Hematopoietic multipotent progenitor cell treated with erythropoietin and hydrocortisone succinate and interleukin-3 and kit ligand, for 17 days (in vitro differentiated cells): ENCODE measurements at regions not wholly inside any gene's neighbourhood (a gene's known extent, or its start where the extent isn't known, plus 50 kb on each side); places are given as distances from the start of the nearest gene placed in this dataset.

Experiments
- DNase-seq: peaks from one replicate; pipeline ENCODE4 v3.0.0-alpha.2; 2015; ENCODE audit warnings: low spot score

DNA sequence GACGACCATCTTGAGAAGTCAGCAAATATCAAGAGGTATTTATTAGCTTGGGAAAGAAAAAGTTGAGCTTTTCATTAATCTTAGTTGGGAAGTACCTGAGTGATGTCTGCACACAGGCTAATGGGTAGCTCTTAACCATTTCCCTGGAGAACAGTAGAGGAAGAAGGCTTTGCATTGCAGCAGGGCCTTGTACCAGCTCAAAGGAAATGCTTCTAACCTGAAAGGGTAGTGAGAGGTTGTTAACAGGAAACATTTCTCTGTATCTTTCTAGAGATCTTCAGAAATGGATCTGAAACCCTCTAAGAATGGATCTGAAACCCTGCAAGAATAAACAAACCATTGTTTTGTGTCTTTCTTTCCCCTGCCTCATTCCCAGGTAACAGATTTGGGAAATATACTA is 393.3 kb downstream of the PLK2 start:
- DNase-seq: no peak

DNA sequence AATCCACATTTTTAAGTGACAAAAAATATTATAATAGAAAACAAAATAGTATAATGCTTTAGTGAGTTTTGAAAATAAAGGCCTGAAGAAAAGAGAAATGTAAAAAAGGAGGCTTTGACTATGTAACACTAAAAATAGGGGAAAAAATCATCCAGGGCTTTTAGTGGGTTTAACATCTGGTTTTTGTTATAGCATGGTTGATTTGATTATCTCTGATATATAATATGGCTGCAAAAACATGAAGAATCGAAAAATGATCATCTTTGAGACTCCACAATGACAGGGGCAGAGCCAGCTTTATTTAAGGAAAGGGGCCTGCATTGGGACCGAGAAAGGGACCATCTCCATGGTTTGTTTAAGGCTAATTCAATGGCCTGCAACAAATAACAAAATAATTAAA is 393.8 kb downstream of the PLK2 start:
- DNase-seq: no peak

- no peak for DNase-seq
These were observed 395.1 kb downstream of the PLK2 start for GRCh38 chr5:58064801-58065200.

GRCh38 chr5:58060996-58061395 is 398.9 kb downstream of the PLK2 start:
- DNase-seq: no peak

GRCh38 chr5:58057324-58057723 is 402.6 kb downstream of the PLK2 start:
- DNase-seq: no peak

DNA sequence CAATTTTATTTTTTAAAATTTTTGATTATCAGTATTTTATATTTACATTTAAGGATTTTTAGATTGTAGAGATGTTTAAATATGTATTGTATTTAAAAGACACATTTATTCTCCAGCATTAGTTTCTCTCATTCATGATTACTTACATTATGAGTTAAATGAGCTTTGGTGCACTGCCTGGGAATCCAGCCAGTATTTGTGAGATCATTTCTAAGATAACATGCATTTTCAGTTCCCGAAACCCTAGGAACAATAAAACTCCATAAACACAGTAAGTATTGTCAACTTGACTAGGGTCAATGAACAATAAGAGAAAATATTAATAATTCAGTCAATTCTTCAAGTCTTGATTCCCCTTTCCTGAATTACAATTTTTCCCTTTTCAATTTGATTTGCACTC is 403.3 kb downstream of the PLK2 start:
- no peak for DNase-seq

GRCh38 chr5:58054018-58054417 is 405.9 kb downstream of the PLK2 start:
- DNase-seq: peak; percentile 1

DNA sequence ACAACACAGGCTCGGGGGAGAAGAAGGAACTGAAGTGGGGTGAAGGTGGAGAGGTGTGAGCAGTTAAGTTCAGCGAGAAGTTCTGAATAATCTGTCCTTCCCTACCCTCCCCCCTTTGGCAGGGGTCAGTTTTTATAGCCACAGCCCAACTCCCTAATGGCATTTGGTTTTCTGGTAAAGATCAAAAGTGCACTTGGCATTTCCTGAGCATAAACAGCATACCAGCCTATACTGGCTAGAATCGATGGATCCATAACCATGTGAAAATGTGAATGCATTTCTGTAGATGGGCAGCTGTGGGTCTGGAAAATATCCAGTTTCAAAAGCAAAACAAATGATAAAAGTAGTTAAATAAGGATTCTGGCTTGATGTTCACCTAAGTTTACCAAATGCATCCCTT is 410.9 kb downstream of the PLK2 start:
- DNase-seq: no peak

DNA sequence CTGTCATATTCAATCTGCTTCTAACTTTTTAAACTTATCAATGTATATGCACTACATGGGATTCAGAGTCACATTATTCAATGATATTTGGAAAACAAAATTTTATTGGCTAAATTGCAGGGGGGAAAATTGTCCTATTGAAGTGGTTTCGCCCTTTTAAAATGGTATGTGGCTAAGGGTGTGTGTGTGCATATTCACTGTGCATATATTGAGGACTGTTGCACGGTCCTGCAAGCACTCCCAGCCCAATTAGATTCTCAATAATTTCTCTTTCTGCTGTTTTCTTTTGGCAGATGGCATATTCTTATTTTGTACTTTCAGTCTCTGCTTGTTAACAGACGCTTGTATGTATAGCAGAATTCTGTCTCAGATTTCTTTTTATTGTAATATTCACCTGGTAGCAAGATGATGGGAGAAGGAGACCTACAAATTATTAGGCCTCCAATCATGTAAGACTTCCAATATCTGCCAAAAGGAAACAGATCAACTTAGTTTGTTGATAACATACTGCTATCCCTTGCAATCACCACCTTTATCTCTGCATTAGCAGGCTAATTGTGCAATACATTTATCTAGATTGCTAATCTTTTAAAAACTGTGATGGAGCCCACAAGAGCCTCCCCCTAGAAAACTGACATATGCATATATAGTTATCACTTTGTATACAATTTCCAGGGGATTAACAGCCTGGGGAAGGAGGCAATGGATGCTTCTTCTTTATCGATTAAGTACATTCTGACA is 411.5 kb downstream of the PLK2 start:
- DNase-seq: peak; percentile 1

DNA sequence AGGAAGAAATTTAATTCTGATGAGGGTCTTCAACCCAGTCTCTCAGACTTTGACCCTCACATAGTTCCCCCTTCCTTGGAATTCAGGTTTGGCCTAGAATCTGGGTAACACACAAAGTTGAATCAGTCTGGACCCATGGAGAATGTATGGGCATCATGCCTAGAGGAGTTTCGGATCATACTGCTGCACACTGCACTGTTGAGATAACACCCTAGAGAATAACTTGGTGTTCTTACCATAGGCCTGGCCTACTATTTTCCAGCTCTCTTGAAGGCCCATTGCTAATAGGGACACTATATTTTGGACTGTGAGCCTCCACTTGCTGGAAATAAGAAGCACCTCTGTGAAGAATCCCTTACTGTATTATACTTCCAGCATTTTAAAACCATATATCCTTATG is 413.5 kb downstream of the PLK2 start:
- peak; percentile 2 for DNase-seq

DNA sequence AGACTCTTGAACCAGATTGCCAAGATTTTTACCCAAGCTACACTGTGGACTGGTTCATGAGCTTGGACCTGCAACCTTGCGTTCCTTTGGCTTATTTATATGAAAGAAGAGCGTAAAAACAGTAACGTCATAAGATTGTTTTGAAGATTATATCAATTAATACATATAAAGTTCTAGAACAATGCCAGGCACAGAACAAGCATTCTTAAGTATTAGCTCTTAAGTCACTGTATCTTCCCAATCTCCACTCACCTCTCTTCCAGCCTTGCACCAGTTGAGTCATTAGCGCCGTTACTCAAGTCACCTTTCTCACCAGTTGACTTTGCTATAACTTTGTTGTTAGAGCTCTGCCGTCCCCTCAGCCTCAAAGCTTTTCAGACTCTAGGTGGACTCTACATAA is 415.7 kb downstream of the PLK2 start:
- DNase-seq: no peak

DNA sequence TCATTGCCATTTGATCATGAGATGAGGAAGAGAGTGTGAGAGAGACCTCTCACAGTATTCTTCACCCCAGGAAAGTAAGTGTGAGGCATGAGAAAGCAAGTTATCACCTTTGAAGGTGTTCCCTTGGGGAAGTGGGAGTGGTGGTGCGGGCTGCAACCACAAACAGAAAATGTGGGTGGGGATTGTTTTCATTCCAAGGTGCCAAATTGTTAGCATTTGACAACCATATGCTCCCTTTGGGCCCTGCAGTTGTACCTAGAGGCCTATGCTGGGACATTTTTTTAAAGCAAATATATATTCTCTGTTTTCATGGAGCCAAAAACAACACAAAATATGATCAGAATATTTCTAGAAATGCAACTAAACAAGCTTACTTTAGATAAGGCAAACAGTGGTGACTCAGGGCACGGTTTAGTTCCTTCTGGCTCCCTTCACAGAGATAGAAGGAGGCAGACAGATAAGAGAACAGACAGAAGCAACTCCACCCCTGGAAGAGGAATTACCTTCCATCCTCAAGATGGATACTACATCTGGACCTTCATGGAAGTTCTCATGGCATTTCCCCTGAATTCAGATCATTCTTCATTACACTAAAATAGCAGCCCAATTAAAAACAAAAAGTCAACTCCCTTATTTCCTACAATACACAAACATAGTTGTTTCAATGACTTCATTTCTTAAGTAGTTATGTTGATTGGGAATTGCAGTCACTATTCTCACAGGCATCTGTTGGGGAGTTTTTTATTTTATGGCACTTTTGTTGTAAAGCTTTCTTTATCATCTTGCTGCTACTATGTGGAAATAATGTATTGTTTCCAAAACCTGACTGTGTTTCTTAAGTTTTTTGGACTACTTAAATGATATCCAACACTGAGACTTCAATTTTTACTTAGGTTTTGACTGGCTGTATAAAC is 416.6 kb downstream of the PLK2 start:
- peak; percentile 2 for DNase-seq

DNA sequence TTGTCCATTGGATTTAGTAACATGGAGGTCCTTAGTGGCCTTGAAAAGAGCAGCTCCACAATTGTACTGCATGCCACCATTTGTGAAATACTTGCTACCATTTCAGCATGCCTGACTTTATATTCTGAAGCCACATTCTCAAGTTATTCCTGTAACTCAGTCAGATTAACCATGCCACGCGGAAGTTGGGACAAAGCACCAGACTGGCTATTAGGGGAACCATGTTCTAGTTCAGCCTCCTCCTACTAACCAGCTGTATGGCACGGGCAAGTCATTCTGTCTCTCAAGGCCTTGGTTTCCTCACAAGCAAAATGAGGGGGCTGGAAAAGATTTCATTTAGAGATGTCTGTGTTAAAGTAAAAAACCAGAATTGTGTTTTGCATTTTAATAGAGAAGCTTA is 418.0 kb downstream of the PLK2 start:
- DNase-seq: peak; percentile 2

DNA sequence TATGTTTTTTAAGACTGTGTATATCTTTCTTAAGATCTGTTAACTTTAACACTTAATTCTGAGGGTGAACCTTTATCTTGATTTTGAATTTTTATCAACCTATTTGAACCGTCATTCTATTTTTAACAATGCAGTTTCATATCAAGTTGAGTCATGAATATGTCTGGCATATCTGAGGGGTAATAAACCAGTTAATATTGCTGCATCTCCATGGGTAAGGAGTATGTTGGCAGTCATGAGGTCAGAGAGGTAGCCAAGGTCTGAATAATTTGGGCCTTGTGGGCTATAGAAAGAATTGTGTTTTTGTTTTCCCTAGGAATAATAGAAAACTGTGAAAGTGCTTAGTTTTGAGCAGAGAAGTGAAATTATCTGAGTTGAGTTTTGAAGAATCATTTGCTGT is 419.0 kb downstream of the PLK2 start:
- peak; percentile 0 for DNase-seq

DNA sequence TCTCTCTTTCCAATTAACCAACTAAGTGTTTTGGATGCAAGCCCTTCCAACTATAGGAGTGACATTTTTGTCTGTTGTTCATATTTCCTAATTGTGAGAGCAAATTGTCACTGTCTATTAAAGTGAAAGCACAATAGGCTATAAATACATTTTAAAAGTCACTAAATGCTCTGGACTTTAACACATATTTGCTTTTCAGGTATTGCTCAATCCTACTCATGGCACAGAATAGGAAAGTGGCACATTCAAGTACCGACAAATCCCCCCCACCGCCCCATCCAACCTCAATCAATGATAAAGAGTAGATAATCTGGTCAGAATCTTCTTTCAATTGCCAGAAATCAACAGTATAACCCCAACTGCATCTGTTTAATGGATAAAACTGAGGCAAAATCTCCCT is 419.8 kb downstream of the PLK2 start:
- DNase-seq: no peak

DNA sequence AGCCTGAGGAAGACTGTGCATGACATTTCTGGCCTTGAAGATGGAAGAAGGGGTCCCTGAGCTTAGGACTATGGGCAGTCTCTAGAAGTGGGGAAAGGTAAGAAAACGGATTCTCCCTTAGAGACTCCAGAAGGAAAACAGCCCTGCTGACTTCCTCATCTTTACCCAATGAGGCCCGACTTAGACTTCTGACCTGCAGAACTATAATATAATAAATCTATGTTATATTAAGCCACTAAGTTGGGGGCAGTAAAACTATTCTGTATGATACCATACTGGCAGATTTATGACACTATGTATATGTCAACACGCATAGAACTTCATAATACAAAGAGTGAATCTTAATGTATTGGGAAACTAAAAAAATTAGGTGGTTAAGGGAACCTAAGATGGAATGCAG is 422.0 kb downstream of the PLK2 start:
- DNase-seq: peak; percentile 0

GRCh38 chr5:58025809-58026208 is 434.1 kb downstream of the PLK2 start:
- DNase-seq: peak; percentile 2

- DNase-seq: peak; percentile 2
These were observed 435.7 kb downstream of the PLK2 start for GRCh38 chr5:58024151-58024550.

DNA sequence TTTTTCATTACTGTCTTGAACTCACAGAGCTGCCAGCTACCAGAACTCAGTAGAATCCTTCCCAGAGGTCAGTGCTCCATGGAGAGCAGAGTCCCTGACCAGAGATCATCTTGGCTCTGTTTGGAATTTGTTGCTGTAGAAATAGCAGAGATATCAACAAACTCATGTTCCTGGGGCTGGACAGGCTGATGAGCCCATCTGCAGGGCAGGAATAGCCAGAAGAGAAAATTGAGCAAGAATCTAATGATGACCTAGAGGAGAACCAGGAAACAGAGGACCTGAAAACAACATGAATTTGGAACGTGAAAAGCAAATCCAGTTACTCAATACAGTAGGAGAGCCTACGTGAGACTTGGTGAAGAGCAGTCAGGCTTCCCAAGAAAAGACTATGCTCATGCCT is 437.8 kb downstream of the PLK2 start:
- DNase-seq: no peak

- DNase-seq: peak; percentile 2
These were observed 438.4 kb downstream of the PLK2 start for GRCh38 chr5:58021466-58021865.

- peak; percentile 0 for DNase-seq
These were observed 440.3 kb downstream of the PLK2 start for GRCh38 chr5:58019614-58020013.

DNA sequence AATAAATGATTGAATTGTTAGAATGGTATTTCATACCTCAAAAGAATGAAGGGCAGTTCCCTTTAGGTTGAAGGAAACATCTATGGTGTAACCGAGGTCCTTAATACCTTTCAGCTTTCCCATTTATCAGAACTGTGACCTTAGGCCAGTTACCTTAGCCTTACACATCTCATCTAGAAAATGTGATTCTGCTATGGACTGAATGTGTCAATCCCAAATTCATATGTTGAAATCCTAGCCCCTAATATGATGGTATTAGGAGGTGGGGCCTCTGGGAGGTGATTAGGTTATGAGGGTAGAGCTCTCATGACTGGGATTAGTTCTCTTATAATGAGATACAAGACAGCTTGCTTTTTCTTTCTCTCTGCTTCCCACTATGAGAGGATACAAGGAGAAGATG is 441.9 kb downstream of the PLK2 start:
- DNase-seq: peak; percentile 1

DNA sequence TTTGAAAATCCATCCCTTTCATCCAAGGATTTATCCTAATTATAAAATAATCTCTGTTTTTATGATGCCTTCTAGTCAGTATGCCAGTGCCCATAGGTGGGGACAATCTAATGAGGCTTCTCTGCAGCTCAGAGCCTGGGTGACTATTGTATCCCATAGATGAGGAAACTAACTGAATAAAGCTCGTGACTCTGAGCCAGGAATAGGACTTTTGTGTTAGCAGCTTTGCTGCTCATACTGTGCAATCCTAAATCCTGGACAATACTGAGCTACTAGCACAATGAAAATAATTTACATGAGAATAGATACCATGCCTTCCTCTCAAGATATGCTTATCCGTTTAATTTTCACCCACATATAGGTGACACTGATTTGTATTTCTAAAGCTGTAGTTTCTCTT is 443.0 kb downstream of the PLK2 start:
- DNase-seq: peak; percentile 0
